ENCODE measurements at regions not wholly inside any gene's neighbourhood (a gene's known extent, or its start where the extent isn't known, plus 50 kb on each side); places are given as distances from the start of the nearest gene placed in this dataset.

DNA sequence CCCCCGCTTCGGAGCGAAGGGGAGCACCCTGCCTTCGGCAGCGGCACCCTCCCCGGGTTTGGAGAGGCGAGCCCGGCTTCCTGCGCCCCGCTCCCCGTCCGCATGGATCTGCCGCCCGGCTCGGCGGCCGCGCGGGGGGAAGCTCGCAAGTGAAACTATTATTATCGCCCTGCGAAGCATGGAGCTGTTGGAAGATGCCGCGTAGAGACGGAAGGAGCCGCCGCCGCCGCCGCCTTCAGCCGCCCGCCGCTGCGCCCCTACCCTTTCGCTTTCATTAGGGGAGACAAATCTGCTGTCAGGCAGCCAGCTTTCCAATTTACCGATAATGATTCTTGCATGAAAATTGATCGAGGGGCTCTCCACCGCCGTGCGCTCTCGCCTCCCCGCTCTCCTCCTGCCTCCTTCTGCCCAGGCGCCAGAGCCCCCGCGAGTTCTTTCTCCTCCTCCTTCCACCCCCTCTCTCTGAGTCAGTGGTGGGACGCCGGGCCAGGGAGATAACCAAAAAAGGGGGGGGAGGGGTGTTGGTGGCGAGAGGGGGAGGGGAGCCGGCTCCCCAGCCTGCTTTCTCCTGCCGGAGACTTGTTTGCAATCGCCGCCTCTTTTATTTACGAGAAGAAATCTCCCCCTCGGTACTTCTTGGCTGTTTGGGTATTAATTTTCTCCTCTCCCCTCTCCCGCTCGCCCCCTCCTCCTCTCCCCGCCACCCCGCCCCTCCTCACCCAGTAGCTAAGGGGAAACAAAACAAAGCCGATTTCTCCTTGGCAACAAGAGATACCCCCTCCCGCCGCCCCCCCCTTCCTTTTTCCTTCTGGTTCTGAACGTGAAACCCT, 58.0 kb upstream of the GSE1 start (continued):
- TF ChIP-seq, protein P1, sequence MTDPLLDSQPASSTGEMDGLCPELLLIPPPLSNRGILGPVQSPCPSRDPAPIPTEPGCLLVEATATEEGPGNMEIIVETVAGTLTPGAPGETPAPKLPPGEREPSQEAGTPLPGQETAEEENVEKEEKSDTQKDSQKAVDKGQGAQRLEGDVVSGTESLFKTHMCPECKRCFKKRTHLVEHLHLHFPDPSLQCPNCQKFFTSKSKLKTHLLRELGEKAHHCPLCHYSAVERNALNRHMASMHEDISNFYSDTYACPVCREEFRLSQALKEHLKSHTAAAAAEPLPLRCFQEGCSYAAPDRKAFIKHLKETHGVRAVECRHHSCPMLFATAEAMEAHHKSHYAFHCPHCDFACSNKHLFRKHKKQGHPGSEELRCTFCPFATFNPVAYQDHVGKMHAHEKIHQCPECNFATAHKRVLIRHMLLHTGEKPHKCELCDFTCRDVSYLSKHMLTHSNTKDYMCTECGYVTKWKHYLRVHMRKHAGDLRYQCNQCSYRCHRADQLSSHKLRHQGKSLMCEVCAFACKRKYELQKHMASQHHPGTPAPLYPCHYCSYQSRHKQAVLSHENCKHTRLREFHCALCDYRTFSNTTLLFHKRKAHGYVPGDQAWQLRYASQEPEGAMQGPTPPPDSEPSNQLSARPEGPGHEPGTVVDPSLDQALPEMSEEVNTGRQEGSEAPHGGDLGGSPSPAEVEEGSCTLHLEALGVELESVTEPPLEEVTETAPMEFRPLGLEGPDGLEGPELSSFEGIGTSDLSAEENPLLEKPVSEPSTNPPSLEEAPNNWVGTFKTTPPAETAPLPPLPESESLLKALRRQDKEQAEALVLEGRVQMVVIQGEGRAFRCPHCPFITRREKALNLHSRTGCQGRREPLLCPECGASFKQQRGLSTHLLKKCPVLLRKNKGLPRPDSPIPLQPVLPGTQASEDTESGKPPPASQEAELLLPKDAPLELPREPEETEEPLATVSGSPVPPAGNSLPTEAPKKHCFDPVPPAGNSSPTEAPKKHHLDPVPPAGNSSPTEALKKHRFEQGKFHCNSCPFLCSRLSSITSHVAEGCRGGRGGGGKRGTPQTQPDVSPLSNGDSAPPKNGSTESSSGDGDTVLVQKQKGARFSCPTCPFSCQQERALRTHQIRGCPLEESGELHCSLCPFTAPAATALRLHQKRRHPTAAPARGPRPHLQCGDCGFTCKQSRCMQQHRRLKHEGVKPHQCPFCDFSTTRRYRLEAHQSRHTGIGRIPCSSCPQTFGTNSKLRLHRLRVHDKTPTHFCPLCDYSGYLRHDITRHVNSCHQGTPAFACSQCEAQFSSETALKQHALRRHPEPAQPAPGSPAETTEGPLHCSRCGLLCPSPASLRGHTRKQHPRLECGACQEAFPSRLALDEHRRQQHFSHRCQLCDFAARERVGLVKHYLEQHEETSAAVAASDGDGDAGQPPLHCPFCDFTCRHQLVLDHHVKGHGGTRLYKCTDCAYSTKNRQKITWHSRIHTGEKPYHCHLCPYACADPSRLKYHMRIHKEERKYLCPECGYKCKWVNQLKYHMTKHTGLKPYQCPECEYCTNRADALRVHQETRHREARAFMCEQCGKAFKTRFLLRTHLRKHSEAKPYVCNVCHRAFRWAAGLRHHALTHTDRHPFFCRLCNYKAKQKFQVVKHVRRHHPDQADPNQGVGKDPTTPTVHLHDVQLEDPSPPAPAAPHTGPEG (CRISPR knock-in tag; IDR thresholded peaks at IDR 0.05), result peak; percentile 76; the same call in 1 of the 2 replicates
- TF ChIP-seq KDM4B (CRISPR knock-in tag; IDR thresholded peaks at IDR 0.05) (no peak), MXI1 (IDR thresholded peaks at IDR 0.05; ENCODE audit: borderline replicate concordance, low read depth, low read length) (peak; percentile 23; the same call in 1 of the 3 replicates), FOXK2 (IDR thresholded peaks at IDR 0.05) (no peak), MAZ (IDR thresholded peaks at IDR 0.05; ENCODE audit: borderline replicate concordance, low read depth, low read length) (no peak), MAZ (CRISPR knock-in tag; IDR thresholded peaks at IDR 0.05; ENCODE audit: low read depth) (peak; percentile 63; the same call in 1 of the 2 replicates), WIZ (CRISPR knock-in tag; IDR thresholded peaks at IDR 0.05) (no peak), ZNF12 (CRISPR knock-in tag; IDR thresholded peaks at IDR 0.05) (no peak), MLLT10 (CRISPR knock-in tag; IDR thresholded peaks at IDR 0.05) (no peak), HOXA3 (CRISPR knock-in tag; IDR thresholded peaks at IDR 0.05) (no peak), MTF2 (CRISPR knock-in tag; IDR thresholded peaks at IDR 0.05; ENCODE audit: borderline replicate concordance) (0 out of 2 replicates have a peak, but pooled peaks have one; percentile 13), PHF8 (CRISPR knock-in tag; IDR thresholded peaks at IDR 0.05) (peak; percentile 52), TMF1 (CRISPR knock-in tag; IDR thresholded peaks at IDR 0.05; ENCODE audit: low read depth) (peak; percentile 55; the same call in 1 of the 2 replicates), NR2F1 (CRISPR knock-in tag; IDR thresholded peaks at IDR 0.05) (no peak), ZNF33A (CRISPR knock-in tag; IDR thresholded peaks at IDR 0.05; ENCODE audit: borderline replicate concordance) (no peak)
- TF ChIP-seq, protein P2, sequence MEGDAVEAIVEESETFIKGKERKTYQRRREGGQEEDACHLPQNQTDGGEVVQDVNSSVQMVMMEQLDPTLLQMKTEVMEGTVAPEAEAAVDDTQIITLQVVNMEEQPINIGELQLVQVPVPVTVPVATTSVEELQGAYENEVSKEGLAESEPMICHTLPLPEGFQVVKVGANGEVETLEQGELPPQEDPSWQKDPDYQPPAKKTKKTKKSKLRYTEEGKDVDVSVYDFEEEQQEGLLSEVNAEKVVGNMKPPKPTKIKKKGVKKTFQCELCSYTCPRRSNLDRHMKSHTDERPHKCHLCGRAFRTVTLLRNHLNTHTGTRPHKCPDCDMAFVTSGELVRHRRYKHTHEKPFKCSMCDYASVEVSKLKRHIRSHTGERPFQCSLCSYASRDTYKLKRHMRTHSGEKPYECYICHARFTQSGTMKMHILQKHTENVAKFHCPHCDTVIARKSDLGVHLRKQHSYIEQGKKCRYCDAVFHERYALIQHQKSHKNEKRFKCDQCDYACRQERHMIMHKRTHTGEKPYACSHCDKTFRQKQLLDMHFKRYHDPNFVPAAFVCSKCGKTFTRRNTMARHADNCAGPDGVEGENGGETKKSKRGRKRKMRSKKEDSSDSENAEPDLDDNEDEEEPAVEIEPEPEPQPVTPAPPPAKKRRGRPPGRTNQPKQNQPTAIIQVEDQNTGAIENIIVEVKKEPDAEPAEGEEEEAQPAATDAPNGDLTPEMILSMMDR (CRISPR knock-in tag; IDR thresholded peaks at IDR 0.05), result 0 out of 2 replicates have a peak, but pooled peaks have one; percentile 3
- TF ChIP-seq, protein P3, sequence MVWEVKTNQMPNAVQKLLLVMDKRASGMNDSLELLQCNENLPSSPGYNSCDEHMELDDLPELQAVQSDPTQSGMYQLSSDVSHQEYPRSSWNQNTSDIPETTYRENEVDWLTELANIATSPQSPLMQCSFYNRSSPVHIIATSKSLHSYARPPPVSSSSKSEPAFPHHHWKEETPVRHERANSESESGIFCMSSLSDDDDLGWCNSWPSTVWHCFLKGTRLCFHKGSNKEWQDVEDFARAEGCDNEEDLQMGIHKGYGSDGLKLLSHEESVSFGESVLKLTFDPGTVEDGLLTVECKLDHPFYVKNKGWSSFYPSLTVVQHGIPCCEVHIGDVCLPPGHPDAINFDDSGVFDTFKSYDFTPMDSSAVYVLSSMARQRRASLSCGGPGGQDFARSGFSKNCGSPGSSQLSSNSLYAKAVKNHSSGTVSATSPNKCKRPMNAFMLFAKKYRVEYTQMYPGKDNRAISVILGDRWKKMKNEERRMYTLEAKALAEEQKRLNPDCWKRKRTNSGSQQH (CRISPR knock-in tag; IDR thresholded peaks at IDR 0.05; ENCODE audit: low read depth), result no peak
- TF ChIP-seq, protein P4, sequence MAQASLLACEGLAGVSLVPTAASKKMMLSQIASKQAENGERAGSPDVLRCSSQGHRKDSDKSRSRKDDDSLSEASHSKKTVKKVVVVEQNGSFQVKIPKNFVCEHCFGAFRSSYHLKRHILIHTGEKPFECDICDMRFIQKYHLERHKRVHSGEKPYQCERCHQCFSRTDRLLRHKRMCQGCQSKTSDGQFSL (CRISPR knock-in tag; IDR thresholded peaks at IDR 0.05), result 0 out of 2 replicates have a peak, but pooled peaks have one; percentile 34
- TF ChIP-seq, protein P5, sequence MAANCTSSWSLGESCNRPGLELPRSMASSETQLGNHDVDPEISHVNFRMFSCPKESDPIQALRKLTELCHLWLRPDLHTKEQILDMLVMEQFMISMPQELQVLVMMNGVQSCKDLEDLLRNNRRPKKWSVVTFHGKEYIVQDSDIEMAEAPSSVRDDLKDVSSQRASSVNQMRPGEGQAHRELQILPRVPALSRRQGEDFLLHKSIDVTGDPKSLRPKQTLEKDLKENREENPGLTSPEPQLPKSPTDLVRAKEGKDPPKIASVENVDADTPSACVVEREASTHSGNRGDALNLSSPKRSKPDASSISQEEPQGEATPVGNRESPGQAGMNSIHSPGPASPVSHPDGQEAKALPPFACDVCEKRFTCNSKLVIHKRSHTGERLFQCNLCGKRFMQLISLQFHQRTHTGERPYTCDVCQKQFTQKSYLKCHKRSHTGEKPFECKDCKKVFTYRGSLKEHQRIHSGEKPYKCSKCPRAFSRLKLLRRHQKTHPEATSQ (CRISPR knock-in tag; IDR thresholded peaks at IDR 0.05; ENCODE audit: borderline replicate concordance), result no peak
